ENCODE measurements at regions not wholly inside any gene's neighbourhood (a gene's known extent, or its start where the extent isn't known, plus 50 kb on each side); places are given as distances from the start of the nearest gene placed in this dataset.

- TF ChIP-seq ZNF274 (IDR thresholded peaks at IDR 0.05; ENCODE audit: low read depth, low read length) (no peak), YY1 (IDR thresholded peaks at IDR 0.05; ENCODE audit: insufficient read depth, insufficient read length) (no peak)
Measured at GRCh38 chr11:128047026-128047425, 540.3 kb downstream of the ETS1 start.
